PC-9 (cell line): ENCODE measurements at regions not wholly inside any gene's neighbourhood (a gene's known extent, or its start where the extent isn't known, plus 50 kb on each side); places are given as distances from the start of the nearest gene placed in this dataset.
"Not testable (repeated sequence)": the region's sequence is repeated elsewhere in the genome, so short reads cannot be mapped to it uniquely, and the experiment has no call there.

ENCODE experiments used
- BruUV-seq: library from RNA; stranded (reverse); fragments of 400-500 nt; replicated peaks from 2 replicates; lab custom pipeline; 2021; lab: Mats Ljungman, UMichigan
- CTCF ChIA-PET: fragments of 300-600 bp; sonication (Branson Sonifier 250); formaldehyde crosslinking; loops from one replicate; lab custom pipeline; 2022; ENCODE audit warnings: antibody characterized with exemption; lab: Charles Lee
- POLR2A ChIA-PET: fragments of 300-600 bp; sonication (Branson Sonifier 250); formaldehyde crosslinking; loops from one replicate; lab custom pipeline; 2022; ENCODE audit warnings: antibody characterized with exemption; ENCODE audit not compliant: unreplicated experiment; lab: Charles Lee
- DNase-seq, 2 experiments: peaks; one replicate each; pipeline versions ENCODE4 v3.0.0 to v3.0.0-alpha.2; 2015 to 2022; ENCODE audit warnings: mixed read lengths in 1 of 2
- H2AFZ ChIP-seq: fragments of 200-600 bp; sonication (generic); 2 replicates; pipeline ENCODE4 v1.8.1; 2017; ENCODE audit warnings: antibody characterized with exemption
- H3F3A ChIP-seq: fragments of 200-600 bp; sonication (generic); 2 replicates; pipeline ENCODE4 v1.8.1; 2017; ENCODE audit warnings: antibody characterized with exemption, mild to moderate bottlenecking, low read depth; ENCODE audit not compliant: insufficient read depth
- H3K27ac ChIP-seq: fragments of 200-600 bp; sonication (generic); 2 replicates; pipeline ENCODE4 v1.6.1; 2016; ENCODE audit warnings: mixed run types
- H3K27me3 ChIP-seq: fragments of 200-600 bp; sonication (generic); 2 replicates; pipeline ENCODE4 v1.6.1; 2016; ENCODE audit warnings: low read depth, mixed run types; ENCODE audit not compliant: insufficient read depth
- H3K36me3 ChIP-seq: fragments of 200-600 bp; sonication (generic); 2 replicates; pipeline ENCODE4 v1.6.1; 2016; ENCODE audit warnings: low read depth, mixed run types
- H3K4me1 ChIP-seq: fragments of 200-600 bp; sonication (generic); replicated peaks from 2 replicates; pipeline ENCODE4 v1.6.1; 2016; ENCODE audit warnings: mixed run types; ENCODE audit not compliant: insufficient read depth
- H3K4me2 ChIP-seq: fragments of 200-600 bp; sonication (generic); 2 replicates; pipeline ENCODE4 v1.6.1; 2017; ENCODE audit warnings: mixed run types
- H3K4me3 ChIP-seq: fragments of 200-600 bp; sonication (generic); 2 replicates; pipeline ENCODE4 v1.6.1; 2016; ENCODE audit warnings: mixed run types
- H3K79me2 ChIP-seq: fragments of 200-600 bp; sonication (generic); 2 replicates; pipeline ENCODE4 v1.6.1; 2017; ENCODE audit warnings: low read depth, mixed run types
- H3K9me2 ChIP-seq: fragments of 200-600 bp; sonication (generic); 2 replicates; pipeline ENCODE4 v1.8.1; 2017; ENCODE audit warnings: mild to moderate bottlenecking; ENCODE audit not compliant: insufficient read depth
- H3K9me3 ChIP-seq: fragments of 200-600 bp; sonication (generic); 2 replicates; pipeline ENCODE4 v1.8.1; 2016; ENCODE audit warnings: low read depth; ENCODE audit not compliant: insufficient read depth
- H4K20me1 ChIP-seq: fragments of 200-600 bp; sonication (generic); 2 replicates; pipeline ENCODE4 v1.8.1; 2017; ENCODE audit not compliant: insufficient read depth
- EZH2 ChIP-seq: fragments of 200-600 bp; sonication (generic); IDR thresholded peaks from 2 replicates; pipeline ENCODE4 v1.8.0; 2017; ENCODE audit warnings: antibody characterized with exemption, low read depth
- intact Hi-C: fragments of 100-400 bp; cut with micrococcal nuclease; formaldehyde crosslinking; loops from one replicate; pipeline ENCODE4 v1.10.0; 2022; ENCODE audit not compliant: unreplicated experiment
- TF ChIP-seq, protein P1 (sequence below): fragments of 200-600 bp; sonication (generic); conservative IDR thresholded peaks from 2 replicates; pipeline ENCODE4 v1.6.1; 2017; ENCODE audit warnings: mixed run types, antibody characterized with exemption, mild to moderate bottlenecking, moderate library complexity

DNA sequence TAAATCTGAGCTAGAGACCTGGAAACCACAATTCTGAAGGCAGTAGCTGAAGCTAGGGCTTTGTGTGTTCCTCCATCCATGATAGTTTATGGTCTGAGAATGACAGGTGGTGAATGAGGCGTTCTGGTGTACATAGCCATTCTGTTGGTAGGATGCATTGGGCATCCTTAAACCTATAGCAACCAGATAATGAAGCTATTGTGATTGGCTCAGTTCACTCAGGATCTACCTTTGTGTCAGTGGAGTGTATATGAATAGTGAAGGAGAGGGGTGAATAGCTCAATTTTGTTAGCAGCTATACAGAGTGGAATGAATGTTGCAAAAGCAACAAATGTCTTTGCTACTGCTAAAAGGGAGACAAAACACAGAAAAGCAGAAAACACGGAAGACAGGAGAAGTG is 80.0 kb upstream of the PCDH20 start:
- no peaks in the 10 kb centered on the region for H4K20me1 ChIP-seq
- H3K27me3 ChIP-seq, result no peaks in the 10 kb centered on the region
- H3K9me2 ChIP-seq, result no peaks in the 10 kb centered on the region; the same call in 1 of the 2 replicates
- no peaks in the 10 kb centered on the region for H3F3A ChIP-seq
- no peak for DNase-seq
- H3K4me3 ChIP-seq, result no peak overlapping the region
- H3K79me2 ChIP-seq, result no peaks in the 10 kb centered on the region
- intact Hi-C loops, result no loop called here
- POLR2A ChIA-PET, result no interaction called here
- no peaks in the 10 kb centered on the region for H3K9me3 ChIP-seq
- H3K27ac ChIP-seq, result no peak overlapping the region
- no peaks in the 10 kb centered on the region for H3K36me3 ChIP-seq
- TF ChIP-seq, protein P1, sequence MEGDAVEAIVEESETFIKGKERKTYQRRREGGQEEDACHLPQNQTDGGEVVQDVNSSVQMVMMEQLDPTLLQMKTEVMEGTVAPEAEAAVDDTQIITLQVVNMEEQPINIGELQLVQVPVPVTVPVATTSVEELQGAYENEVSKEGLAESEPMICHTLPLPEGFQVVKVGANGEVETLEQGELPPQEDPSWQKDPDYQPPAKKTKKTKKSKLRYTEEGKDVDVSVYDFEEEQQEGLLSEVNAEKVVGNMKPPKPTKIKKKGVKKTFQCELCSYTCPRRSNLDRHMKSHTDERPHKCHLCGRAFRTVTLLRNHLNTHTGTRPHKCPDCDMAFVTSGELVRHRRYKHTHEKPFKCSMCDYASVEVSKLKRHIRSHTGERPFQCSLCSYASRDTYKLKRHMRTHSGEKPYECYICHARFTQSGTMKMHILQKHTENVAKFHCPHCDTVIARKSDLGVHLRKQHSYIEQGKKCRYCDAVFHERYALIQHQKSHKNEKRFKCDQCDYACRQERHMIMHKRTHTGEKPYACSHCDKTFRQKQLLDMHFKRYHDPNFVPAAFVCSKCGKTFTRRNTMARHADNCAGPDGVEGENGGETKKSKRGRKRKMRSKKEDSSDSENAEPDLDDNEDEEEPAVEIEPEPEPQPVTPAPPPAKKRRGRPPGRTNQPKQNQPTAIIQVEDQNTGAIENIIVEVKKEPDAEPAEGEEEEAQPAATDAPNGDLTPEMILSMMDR, result no peak
- no peak for TF ChIP-seq EZH2
- H3K4me1 ChIP-seq, result no peaks in the 10 kb centered on the region
- CTCF ChIA-PET, result no interaction called here
- no peak overlapping the region for H2AFZ ChIP-seq
- H3K4me2 ChIP-seq, result no peak overlapping the region
- no TSS peak for BruUV-seq

DNA sequence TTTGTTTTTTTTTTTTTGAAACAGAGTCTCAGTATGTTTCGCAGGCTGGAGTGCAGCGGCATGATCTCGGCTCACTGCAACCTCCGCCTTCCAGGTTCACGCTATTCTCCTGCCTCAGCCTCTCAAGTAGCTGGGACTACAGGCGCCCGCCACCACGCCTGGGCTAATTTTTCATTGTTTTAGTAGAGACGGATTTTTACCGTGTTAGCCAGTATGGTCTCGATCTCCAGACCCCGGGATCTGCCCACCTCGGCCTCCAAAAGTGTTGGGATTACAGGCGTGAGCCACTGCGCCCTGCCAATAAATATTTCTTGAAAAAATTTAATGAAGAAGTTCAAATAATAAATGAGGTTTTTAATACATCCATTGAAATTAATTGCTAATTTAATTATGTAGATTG is 77.9 kb upstream of the PCDH20 start:
- DNase-seq, H2AFZ ChIP-seq, H3F3A ChIP-seq, H3K36me3 ChIP-seq, H3K4me3 ChIP-seq, H3K9me2 ChIP-seq, H4K20me1 ChIP-seq, H3K9me3 ChIP-seq, H3K27me3 ChIP-seq, H3K79me2 ChIP-seq, BruUV-seq, intact Hi-C loops, POLR2A ChIA-PET, H3K4me1 ChIP-seq, H3K27ac ChIP-seq, H3K4me2 ChIP-seq: not testable (repeated sequence)
- CTCF ChIA-PET, result interaction anchor here (0.6 kb wide), 1 partner anchor 339 kb away, joined by 3 read pairs; no protein-coding TSS in a partner anchor

DNA sequence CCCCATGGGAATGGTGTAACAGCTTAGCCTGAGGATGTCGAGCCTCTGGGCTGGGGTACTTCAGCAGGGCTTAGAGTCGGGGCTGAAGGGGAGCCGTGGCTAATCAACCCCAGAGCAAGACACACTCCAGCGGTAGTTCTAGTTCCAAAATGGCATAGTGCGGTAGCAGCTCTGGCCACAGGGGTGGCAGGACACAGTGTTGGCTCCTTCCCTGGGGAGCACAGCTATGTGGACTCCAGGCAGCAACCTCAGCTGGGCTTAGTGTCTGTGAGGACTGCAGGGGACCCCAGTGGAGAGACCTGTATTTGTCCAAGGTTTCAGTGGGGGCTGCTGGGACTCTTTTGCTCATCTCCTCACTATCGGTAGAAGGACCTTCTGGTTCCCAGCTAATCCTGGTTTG is 70.8 kb upstream of the PCDH20 start:
- Histone ChIP-seq H3K36me3 (no peaks in the 10 kb centered on the region), H4K20me1 (no peaks in the 10 kb centered on the region; the same call in 1 of the 2 replicates), H3K4me1 (no peaks in the 10 kb centered on the region), H3K27me3 (no peaks in the 10 kb centered on the region), H3F3A (no peaks in the 10 kb centered on the region), H3K27ac (no peak overlapping the region), H3K9me3 (no peaks in the 10 kb centered on the region), H2AFZ (no peak overlapping the region), H3K79me2 (no peaks in the 10 kb centered on the region), H3K4me2 (no peak overlapping the region), H3K9me2 (no peaks in the 10 kb centered on the region; the same call in 1 of the 2 replicates), H3K4me3 (no peak overlapping the region)
- intact Hi-C loops, result no loop called here
- ChIA-PET POLR2A (no interaction called here), CTCF (no interaction called here)
- TF ChIP-seq EZH2, result no peak
- TF ChIP-seq, protein P1, result no peak
- no peak for DNase-seq
- BruUV-seq, result no TSS peak

DNA sequence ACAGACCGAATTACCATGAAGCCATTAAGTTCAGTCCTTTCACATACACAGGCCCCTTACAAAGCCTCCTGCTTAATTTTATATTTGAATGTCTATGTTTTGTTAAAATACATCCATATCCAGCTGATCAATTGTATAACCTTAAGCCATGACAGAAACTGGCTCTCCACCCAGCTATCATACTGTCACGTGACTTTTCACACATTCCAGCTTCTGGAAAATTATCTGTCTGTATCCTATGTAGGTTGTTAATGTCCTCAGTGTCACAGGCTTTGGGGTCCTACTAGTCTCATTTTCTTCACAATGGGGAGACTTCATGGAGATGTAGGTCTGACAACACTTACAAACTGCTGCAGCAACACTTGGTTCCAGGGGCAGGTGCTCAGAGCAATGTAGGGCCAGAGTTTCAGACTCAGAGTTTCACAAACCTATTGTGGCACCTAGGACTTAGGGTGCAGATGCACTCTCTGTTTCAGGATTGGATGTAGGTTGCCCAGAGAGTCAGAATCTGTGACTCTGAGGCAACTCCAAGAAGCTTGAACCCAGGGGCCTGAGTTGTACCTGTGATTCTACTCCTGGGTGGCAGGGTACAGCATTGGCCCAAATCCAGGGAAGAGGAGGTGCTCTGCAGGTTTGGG is 69.6 kb upstream of the PCDH20 start:
- H2AFZ ChIP-seq, result no peak overlapping the region
- no peak overlapping the region for H3K4me3 ChIP-seq
- ChIA-PET CTCF (no interaction called here), POLR2A (no interaction called here)
- H3K79me2 ChIP-seq, result no peaks in the 10 kb centered on the region
- H3K9me3 ChIP-seq, result no peaks in the 10 kb centered on the region
- no peaks in the 10 kb centered on the region for H3K4me1 ChIP-seq
- BruUV-seq, result no TSS peak
- no peak for TF ChIP-seq EZH2
- TF ChIP-seq, protein P1, result no peak
- intact Hi-C loops, result no loop called here
- DNase-seq, result no peak
- H3K27ac ChIP-seq, result no peak overlapping the region
- no peak overlapping the region for H3K4me2 ChIP-seq
- no peaks in the 10 kb centered on the region; the same call in 1 of the 2 replicates for H4K20me1 ChIP-seq
- no peaks in the 10 kb centered on the region for H3K27me3 ChIP-seq
- no peaks in the 10 kb centered on the region for H3F3A ChIP-seq
- no peaks in the 10 kb centered on the region; the same call in 1 of the 2 replicates for H3K9me2 ChIP-seq
- H3K36me3 ChIP-seq, result no peaks in the 10 kb centered on the region
